Trophoblast cell (in vitro differentiated cells and primary cell): ENCODE measurements at regions not wholly inside any gene's neighbourhood (a gene's known extent, or its start where the extent isn't known, plus 50 kb on each side); places are given as distances from the start of the nearest gene placed in this dataset.

Source experiments
- DNase-seq, 2 donors: peaks; one replicate each; pipeline ENCODE4 v3.0.0-alpha.2; 2016
- H2AFZ ChIP-seq: 2 replicates; pipeline ENCODE4 v1.6.1; 2013; ENCODE audit warnings: low read length, moderate library complexity, mild to moderate bottlenecking; ENCODE audit not compliant: insufficient read depth, poor library complexity
- H2AK5ac ChIP-seq: 2 replicates; pipeline ENCODE4 v1.6.1; 2013; ENCODE audit warnings: mild to moderate bottlenecking, low read length
- H2BK120ac ChIP-seq: 2 replicates; pipeline ENCODE4 v1.6.1; 2013; ENCODE audit warnings: low read length, mild to moderate bottlenecking, moderate library complexity; ENCODE audit not compliant: insufficient read depth, poor library complexity
- H2BK12ac ChIP-seq: 2 replicates; pipeline ENCODE4 v1.6.1; 2013; ENCODE audit warnings: mild to moderate bottlenecking, low read length, moderate library complexity
- H2BK5ac ChIP-seq: 2 replicates; pipeline ENCODE4 v1.6.1; 2013; ENCODE audit warnings: low read length, low read depth, moderate library complexity, mild to moderate bottlenecking; ENCODE audit not compliant: poor library complexity
- H3K14ac ChIP-seq: 2 replicates; pipeline ENCODE4 v1.6.1; 2013; ENCODE audit warnings: mild to moderate bottlenecking, low read length
- H3K18ac ChIP-seq: 2 replicates; pipeline ENCODE4 v1.6.1; 2013; ENCODE audit warnings: mild to moderate bottlenecking, low read length
- H3K23ac ChIP-seq: 2 replicates; pipeline ENCODE4 v1.6.1; 2013; ENCODE audit warnings: low read length
- H3K27ac ChIP-seq: 2 replicates; pipeline ENCODE4 v1.5.1; 2013; ENCODE audit warnings: low read depth, mild to moderate bottlenecking, inconsistent platforms, low read length, moderate library complexity
- H3K27me3 ChIP-seq: 2 replicates; pipeline ENCODE4 v1.6.1; 2013; ENCODE audit warnings: inconsistent platforms, mild to moderate bottlenecking, low read length, moderate library complexity; ENCODE audit not compliant: insufficient read depth
- H3K36me3 ChIP-seq, 2 experiments: 1 replicate in 1 of 2; 2 replicates in 1 of 2; pipeline ENCODE4 v1.6.1; 2013; ENCODE audit warnings: low read length in 2 of 2, mild to moderate bottlenecking in 2 of 2, moderate library complexity in 1 of 2; ENCODE audit not compliant: insufficient read depth in 2 of 2, control insufficient read depth in 1 of 2
- H3K4ac ChIP-seq: 2 replicates; pipeline ENCODE4 v1.6.1; 2013; ENCODE audit warnings: low read depth, mild to moderate bottlenecking, low read length, moderate library complexity
- H3K4me1 ChIP-seq, 2 experiments: 1 replicate in 1 of 2; 2 replicates in 1 of 2; pipeline ENCODE4 v1.6.1; 2013; ENCODE audit warnings: low read length in 2 of 2, mild to moderate bottlenecking in 2 of 2, moderate library complexity in 1 of 2; ENCODE audit not compliant: insufficient read depth in 2 of 2, control insufficient read depth in 1 of 2
- H3K4me2 ChIP-seq: 2 replicates; pipeline ENCODE4 v1.6.1; 2013; ENCODE audit warnings: inconsistent platforms, mild to moderate bottlenecking, low read length, moderate library complexity
- H3K4me3 ChIP-seq: 2 replicates; pipeline ENCODE4 v1.5.1; 2013; ENCODE audit warnings: mild to moderate bottlenecking, low read depth, low read length, inconsistent platforms
- H3K79me1 ChIP-seq: one replicate; pipeline ENCODE4 v1.6.1; 2013; ENCODE audit warnings: low read length
- H3K79me2 ChIP-seq: 2 replicates; pipeline ENCODE4 v1.6.1; 2013; ENCODE audit warnings: low read length, mild to moderate bottlenecking; ENCODE audit not compliant: control insufficient read depth, insufficient read depth, poor library complexity
- H3K9ac ChIP-seq: 2 replicates; pipeline ENCODE4 v1.6.1; 2013; ENCODE audit warnings: mild to moderate bottlenecking, low read length
- H3K9me3 ChIP-seq: 2 replicates; pipeline ENCODE4 v1.6.1; 2013; ENCODE audit warnings: low read depth, mild to moderate bottlenecking, control low read depth, inconsistent platforms, low read length; ENCODE audit not compliant: insufficient read depth
- H4K12ac ChIP-seq: 2 replicates; pipeline ENCODE4 v1.6.1; 2013; ENCODE audit warnings: low read depth, mild to moderate bottlenecking, low read length, moderate library complexity
- H4K8ac ChIP-seq: 2 replicates; pipeline ENCODE4 v1.6.1; 2013; ENCODE audit warnings: low read depth, mild to moderate bottlenecking, low read length, moderate library complexity
- H4K91ac ChIP-seq: one replicate; pipeline ENCODE4 v1.6.1; 2013; ENCODE audit warnings: low read depth, mild to moderate bottlenecking, low read length, moderate library complexity
- WGBS: extraction: QIAGEN DNeasy Blood & Tissue Kit; methylation state at CpG from one replicate; pipeline ENCODE4 v1.1.7; 2013; ENCODE audit warnings: missing lambda C conversion rate; ENCODE audit not compliant: insufficient read length, insufficient coverage; ENCODE audit errors: extremely low coverage; 5-methylcytosine and 5-hydroxymethylcytosine counted together

DNA sequence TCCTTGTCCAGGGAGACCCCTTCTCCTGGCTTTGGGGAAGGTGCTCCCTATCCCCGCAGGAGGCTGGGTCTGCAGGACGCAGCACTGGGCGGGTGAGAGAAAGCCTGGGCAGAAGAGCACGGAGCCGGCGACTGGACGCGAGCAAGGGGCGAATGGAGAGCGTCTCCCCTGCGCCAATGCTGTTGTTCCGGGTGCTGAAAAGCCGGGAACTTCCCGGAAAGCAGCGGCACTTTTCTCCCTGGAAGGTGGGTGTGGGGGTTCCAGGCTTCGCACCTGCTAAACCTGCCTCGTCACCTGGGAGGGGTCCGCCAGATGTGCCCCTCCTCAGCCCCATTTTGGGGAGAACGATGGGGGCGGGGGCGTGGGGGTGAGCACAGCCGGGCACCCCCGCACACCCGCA lies 417.1 kb upstream of the TMTC1 start:
- H2BK120ac ChIP-seq: no peak overlapping the region
- no peaks in the 10 kb centered on the region for H3K27me3 ChIP-seq
- H4K91ac ChIP-seq: no peak overlapping the region
- no peak overlapping the region for H3K14ac ChIP-seq
- no peak for DNase-seq
- H2AFZ ChIP-seq: no peak overlapping the region
- H3K79me1 ChIP-seq: no peaks in the 10 kb centered on the region
- H2AK5ac ChIP-seq: no peak overlapping the region
- H4K12ac ChIP-seq: no peak overlapping the region
- H3K27ac ChIP-seq: no peak overlapping the region
- H3K9me3 ChIP-seq: no peaks in the 10 kb centered on the region
- no peak overlapping the region for H2BK12ac ChIP-seq
- no peak overlapping the region for H3K23ac ChIP-seq
- H3K4me3 ChIP-seq: no peak overlapping the region
- H2BK5ac ChIP-seq: no peak overlapping the region
- H4K8ac ChIP-seq: no peak overlapping the region
- H3K36me3 ChIP-seq: no peaks in the 10 kb centered on the region
- peak overlapping the region; percentile 67 for H3K4me2 ChIP-seq
- H3K4me1 ChIP-seq: peaks cover 0 to 10% of the 10 kb centered on the region in 2 experiments
- no peak overlapping the region for H3K9ac ChIP-seq
- WGBS: no CpG with 5 or more reads among the region's 24 CpGs
- no peak overlapping the region for H3K4ac ChIP-seq
- H3K18ac ChIP-seq: no peak overlapping the region
- H3K79me2 ChIP-seq: no peaks in the 10 kb centered on the region

DNA sequence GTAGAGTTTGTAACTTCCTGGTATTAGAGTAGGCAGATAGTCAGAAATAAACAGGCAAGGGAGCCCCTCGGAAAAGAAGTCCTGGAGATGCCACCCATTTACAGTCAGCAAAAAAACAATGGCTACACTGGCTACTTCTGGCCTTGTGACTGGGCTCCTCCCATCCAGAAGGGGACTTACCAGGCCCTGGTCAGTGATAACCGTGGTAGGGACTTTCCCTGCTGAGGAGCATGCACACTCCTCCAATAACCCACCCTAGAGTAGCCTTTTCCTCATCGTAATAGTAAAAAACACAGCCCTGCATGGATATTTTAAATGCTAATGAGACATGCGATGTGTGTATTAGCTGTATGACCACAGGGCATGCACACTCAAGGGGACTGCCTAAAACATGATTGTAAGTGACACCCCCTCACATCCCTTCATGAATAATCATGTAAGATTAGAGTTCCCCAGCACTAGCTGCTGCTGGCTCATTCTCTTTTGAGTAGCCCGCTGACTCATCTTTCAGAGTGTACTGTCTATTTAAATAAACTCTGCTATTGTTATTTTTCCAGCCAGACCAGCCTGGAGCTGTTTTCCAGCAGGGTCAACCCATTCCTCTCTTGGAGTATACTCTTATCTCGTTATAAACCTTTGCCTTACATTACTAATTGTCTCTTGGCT lies 413.8 kb upstream of the TMTC1 start:
- Histone ChIP-seq H3K27me3 (no peaks in the 10 kb centered on the region), H3K9ac (no peak overlapping the region), H3K9me3 (no peaks in the 10 kb centered on the region), H3K4me2 (no peak overlapping the region), H3K79me2 (no peaks in the 10 kb centered on the region), H2BK12ac (no peak overlapping the region), H4K91ac (no peak overlapping the region), H4K12ac (no peak overlapping the region), H4K8ac (no peak overlapping the region), H3K79me1 (no peaks in the 10 kb centered on the region), H2BK5ac (no peak overlapping the region), H3K4me1 (peaks cover 0 to 10% of the 10 kb centered on the region in 2 experiments), H3K36me3 (no peaks in the 10 kb centered on the region), H3K4me3 (no peak overlapping the region), H3K18ac (no peak overlapping the region), H2BK120ac (no peak overlapping the region), H2AK5ac (no peak overlapping the region), H3K4ac (no peak overlapping the region), H3K23ac (no peak overlapping the region), H3K27ac (no peak overlapping the region), H2AFZ (no peak overlapping the region), H3K14ac (no peak overlapping the region)
- DNase-seq: no peak
- WGBS: no CpG with 5 or more reads among the region's 6 CpGs

DNA sequence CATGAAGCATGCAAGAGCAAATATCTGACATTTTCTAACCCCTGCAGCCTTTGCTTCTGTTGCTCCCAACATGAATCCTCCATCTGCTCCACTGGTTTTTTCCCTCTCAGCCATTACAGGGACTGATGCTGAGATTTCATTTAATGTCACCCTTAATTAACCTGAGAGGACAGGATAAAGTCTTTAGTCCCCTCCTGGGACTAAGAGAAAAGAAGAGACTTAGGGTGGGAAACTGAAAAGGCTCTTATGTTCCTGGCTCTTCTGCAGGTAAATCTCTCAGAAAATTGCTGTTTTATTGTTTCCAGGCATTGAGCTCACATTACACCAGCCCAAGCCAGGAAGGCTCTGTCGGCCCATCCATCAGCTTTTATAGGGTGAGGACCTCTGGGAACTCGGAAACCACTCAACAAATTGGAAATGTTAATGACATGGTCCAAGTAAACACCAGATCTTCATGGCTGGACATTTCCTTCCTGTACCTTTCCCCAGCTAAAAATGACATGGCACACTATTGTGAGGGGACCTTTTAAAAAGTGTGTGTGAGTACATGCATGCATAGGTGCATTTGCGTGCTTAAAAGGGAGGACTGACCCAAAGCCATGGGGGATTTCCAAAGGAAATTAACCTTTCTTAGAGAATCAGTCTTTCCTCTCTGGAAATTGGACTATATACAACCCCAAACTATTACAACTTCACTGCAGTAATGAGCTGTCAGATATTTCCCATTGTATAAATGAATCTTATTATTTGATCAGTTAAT lies 408.1 kb upstream of the TMTC1 start:
- H2AK5ac ChIP-seq: no peak overlapping the region
- H2AFZ ChIP-seq: no peak overlapping the region
- no peaks in the 10 kb centered on the region for H3K9me3 ChIP-seq

DNA sequence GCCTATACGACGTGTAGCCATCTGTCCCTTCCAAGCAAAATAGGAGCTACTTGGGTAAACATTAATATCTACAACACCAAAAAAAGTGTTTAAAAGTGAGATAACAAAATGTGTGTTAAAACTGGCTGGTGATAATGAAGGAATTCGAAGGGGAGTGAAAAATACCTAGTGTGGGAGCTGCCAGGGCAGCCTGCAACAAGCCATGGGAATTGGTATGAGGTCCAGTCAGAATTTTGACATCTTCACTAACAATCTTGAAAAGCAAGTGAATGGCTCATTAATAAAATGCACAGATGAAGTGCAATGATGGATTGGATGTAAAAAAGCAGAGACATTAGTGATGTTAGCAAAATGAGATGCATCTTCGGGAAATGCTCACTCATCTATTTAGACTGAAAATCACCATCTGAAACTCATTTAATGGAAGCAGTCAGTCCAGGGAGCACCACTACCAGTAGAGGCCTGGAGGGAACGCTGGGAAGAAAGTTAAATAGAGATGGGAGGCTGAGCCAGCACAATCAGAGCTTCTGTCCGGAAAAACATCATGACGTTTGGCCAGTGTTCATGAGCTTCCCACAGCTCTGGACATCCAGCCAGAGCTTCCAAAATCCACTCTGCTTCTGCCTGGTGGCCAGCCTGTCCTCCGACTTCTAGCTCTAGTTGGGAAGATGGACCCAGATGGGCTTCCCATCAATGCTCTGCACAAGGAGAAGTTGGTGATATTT lies 405.0 kb upstream of the TMTC1 start:
- Histone ChIP-seq H3K9me3 (no peaks in the 10 kb centered on the region), H2BK12ac (no peak overlapping the region), H3K4me1 (no peaks in the 10 kb centered on the region), H3K27me3 (no peaks in the 10 kb centered on the region), H2AK5ac (no peak overlapping the region), H4K91ac (no peak overlapping the region), H3K4me2 (no peak overlapping the region), H3K14ac (no peak overlapping the region), H3K27ac (no peak overlapping the region), H4K8ac (no peak overlapping the region), H3K36me3 (no peaks in the 10 kb centered on the region), H2BK5ac (no peak overlapping the region), H2AFZ (no peak overlapping the region), H2BK120ac (no peak overlapping the region), H3K79me2 (no peaks in the 10 kb centered on the region), H3K18ac (no peak overlapping the region), H3K23ac (no peak overlapping the region), H3K4ac (no peak overlapping the region), H4K12ac (no peak overlapping the region), H3K9ac (no peak overlapping the region), H3K4me3 (no peak overlapping the region), H3K79me1 (no peaks in the 10 kb centered on the region)
- DNase-seq: no peak
- WGBS: no CpG with 5 or more reads among the region's 8 CpGs

More for the DNA sequence above, 408.1 kb upstream of the TMTC1 start:
- Histone ChIP-seq H2BK12ac (no peak overlapping the region), H3K23ac (no peak overlapping the region), H2BK120ac (no peak overlapping the region), H4K91ac (no peak overlapping the region), H3K27me3 (no peaks in the 10 kb centered on the region), H2BK5ac (no peak overlapping the region), H3K14ac (no peak overlapping the region), H3K79me2 (no peaks in the 10 kb centered on the region), H4K12ac (no peak overlapping the region), H3K4me3 (no peak overlapping the region), H3K27ac (no peak overlapping the region), H4K8ac (no peak overlapping the region), H3K4ac (no peak overlapping the region), H3K18ac (no peak overlapping the region), H3K4me1 (no peaks in the 10 kb centered on the region), H3K79me1 (no peaks in the 10 kb centered on the region), H3K4me2 (no peak overlapping the region), H3K36me3 (no peaks in the 10 kb centered on the region), H3K9ac (no peak overlapping the region)
- WGBS: no CpG with 5 or more reads among the region's 3 CpGs
- DNase-seq: no peak
